ENCODE measurements at regions not wholly inside any gene's neighbourhood (a gene's known extent, or its start where the extent isn't known, plus 50 kb on each side); places are given as distances from the start of the nearest gene placed in this dataset.

DNA sequence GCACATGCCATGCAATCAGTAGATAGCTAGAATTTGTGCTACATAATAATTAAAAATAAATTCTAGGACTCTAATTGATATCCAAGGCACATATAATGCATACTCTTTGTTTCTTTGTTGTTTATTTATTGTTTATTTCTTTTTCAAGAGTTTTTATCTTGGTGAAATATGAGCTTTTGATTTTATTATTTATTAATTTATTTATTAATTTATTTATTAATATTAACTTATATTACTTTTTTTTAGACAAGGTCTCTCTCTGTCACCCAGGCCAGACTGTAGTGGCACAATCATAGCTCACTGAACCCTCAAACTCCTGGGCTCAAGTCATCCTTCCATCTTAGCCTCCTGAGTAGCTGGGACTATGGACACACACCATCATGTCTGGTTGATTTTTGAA is 519.9 kb downstream of the HAO1 start:
- POLR2A ChIA-PET: no interaction called here

DNA sequence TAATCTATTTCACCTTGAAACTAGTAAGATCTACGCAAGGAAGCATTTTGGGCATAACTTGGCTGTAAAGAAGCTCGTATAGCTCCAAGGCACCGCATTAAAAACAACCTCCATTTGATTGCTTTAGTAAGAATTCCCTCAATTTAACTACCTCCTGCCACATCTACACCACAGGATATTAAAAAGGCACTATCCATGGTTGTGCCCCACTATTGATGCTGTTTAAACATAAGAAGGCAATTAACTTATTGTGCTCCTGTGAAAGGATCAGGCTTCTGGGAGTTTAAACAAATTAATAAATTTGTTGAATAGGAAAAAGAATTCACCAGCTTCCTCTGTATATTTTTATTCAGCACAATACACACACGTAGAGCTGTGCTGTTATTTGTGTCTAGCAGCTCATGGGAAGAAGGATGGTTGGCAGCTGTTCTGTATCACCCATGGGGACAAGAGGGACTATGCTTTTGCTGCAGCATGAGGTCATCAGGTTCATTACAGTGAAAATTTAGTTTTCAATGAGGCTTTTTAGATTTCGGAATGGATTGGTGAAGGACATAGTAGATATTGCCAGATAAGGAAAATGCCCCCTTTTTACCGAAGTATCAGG is 513.3 kb downstream of the HAO1 start:
- TF ChIP-seq FOXA1 (IDR thresholded peaks at IDR 0.05) (no peak), CTBP1 (IDR thresholded peaks at IDR 0.05; ENCODE audit: borderline replicate concordance) (no peak), ARNT (IDR thresholded peaks at IDR 0.05) (no peak), BHLHE40 (IDR thresholded peaks at IDR 0.05; ENCODE audit: borderline replicate concordance) (no peak), SUZ12 (IDR thresholded peaks at IDR 0.05) (no peak), FOXK2 (IDR thresholded peaks at IDR 0.05) (no peak), SP1 (IDR thresholded peaks at IDR 0.05) (no peak), ELF4 (IDR thresholded peaks at IDR 0.05) (no peak), L3MBTL2 (conservative IDR thresholded peaks at IDR 0.05) (no peak), ZNF384 (IDR thresholded peaks at IDR 0.05) (no peak), HDGF (IDR thresholded peaks at IDR 0.05; ENCODE audit: borderline replicate concordance) (no peak), LEF1 (IDR thresholded peaks at IDR 0.05; ENCODE audit: borderline replicate concordance) (no peak), TARDBP (IDR thresholded peaks at IDR 0.05) (no peak), NFRKB (IDR thresholded peaks at IDR 0.05) (no peak), FOXM1 (IDR thresholded peaks at IDR 0.05; ENCODE audit: borderline replicate concordance) (no peak)
- TF ChIP-seq, protein P1, sequence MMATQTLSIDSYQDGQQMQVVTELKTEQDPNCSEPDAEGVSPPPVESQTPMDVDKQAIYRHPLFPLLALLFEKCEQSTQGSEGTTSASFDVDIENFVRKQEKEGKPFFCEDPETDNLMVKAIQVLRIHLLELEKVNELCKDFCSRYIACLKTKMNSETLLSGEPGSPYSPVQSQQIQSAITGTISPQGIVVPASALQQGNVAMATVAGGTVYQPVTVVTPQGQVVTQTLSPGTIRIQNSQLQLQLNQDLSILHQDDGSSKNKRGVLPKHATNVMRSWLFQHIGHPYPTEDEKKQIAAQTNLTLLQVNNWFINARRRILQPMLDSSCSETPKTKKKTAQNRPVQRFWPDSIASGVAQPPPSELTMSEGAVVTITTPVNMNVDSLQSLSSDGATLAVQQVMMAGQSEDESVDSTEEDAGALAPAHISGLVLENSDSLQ (IDR thresholded peaks at IDR 0.05): no peak
- DNase-seq (ENCODE audit: extremely low spot score): no peak
- ChIA-PET CTCF (no interaction called here), POLR2A (no interaction called here)

More for the DNA sequence above, 519.9 kb downstream of the HAO1 start:
- CTCF ChIA-PET: no interaction called here
- DNase-seq (ENCODE audit: extremely low spot score): no peak
- TF ChIP-seq LEF1 (IDR thresholded peaks at IDR 0.05; ENCODE audit: borderline replicate concordance) (no peak), HDGF (IDR thresholded peaks at IDR 0.05; ENCODE audit: borderline replicate concordance) (no peak), NFRKB (IDR thresholded peaks at IDR 0.05) (no peak), BHLHE40 (IDR thresholded peaks at IDR 0.05; ENCODE audit: borderline replicate concordance) (no peak), SP1 (IDR thresholded peaks at IDR 0.05) (no peak), ZNF384 (IDR thresholded peaks at IDR 0.05) (no peak), FOXK2 (IDR thresholded peaks at IDR 0.05) (no peak)
- TF ChIP-seq, protein P1 (IDR thresholded peaks at IDR 0.05): no peak

DNA sequence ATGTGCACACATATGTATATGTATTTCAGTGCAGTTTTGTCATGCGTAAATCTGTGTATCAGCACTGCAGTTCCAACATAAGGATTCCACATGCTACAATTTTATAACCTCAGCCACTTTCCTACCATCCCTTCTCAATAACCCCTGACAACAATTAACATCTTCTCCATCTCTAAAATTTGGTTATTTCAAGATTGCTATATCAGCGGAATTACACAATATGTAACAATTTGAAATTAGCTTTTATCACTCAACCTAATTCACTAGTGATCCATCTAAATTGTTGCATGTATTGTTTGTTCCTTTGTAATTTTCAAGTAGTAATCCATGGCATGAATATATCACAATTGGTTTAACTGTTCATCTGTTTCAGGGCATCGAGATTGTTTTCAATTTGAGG is 511.3 kb downstream of the HAO1 start:
- TF ChIP-seq LEF1 (IDR thresholded peaks at IDR 0.05; ENCODE audit: borderline replicate concordance) (no peak), NFRKB (IDR thresholded peaks at IDR 0.05) (no peak)
- DNase-seq (ENCODE audit: extremely low spot score): no peak
- CTCF ChIA-PET: interaction anchor here (0.6 kb wide), 1 partner anchor 10 kb away, joined by 3 read pairs; no protein-coding TSS in a partner anchor
- POLR2A ChIA-PET: no interaction called here

GRCh38 chr20:7432612-7433011 is 507.6 kb downstream of the HAO1 start:
- no peak for TF ChIP-seq ELF4 (IDR thresholded peaks at IDR 0.05)
- TF ChIP-seq CTBP1 (IDR thresholded peaks at IDR 0.05; ENCODE audit: borderline replicate concordance): no peak
- no peak for TF ChIP-seq ARNT (IDR thresholded peaks at IDR 0.05)
- TF ChIP-seq FOXM1 (IDR thresholded peaks at IDR 0.05; ENCODE audit: borderline replicate concordance): no peak
- TF ChIP-seq, protein P1 (IDR thresholded peaks at IDR 0.05): no peak
- TF ChIP-seq LEF1 (IDR thresholded peaks at IDR 0.05; ENCODE audit: borderline replicate concordance): no peak
- no peak for TF ChIP-seq SP1 (IDR thresholded peaks at IDR 0.05)
- TF ChIP-seq NFRKB (IDR thresholded peaks at IDR 0.05): no peak
- no peak for TF ChIP-seq TARDBP (IDR thresholded peaks at IDR 0.05)
- TF ChIP-seq FOXK2 (IDR thresholded peaks at IDR 0.05): no peak
- TF ChIP-seq FOXA1 (IDR thresholded peaks at IDR 0.05): no peak
- TF ChIP-seq BHLHE40 (IDR thresholded peaks at IDR 0.05; ENCODE audit: borderline replicate concordance): no peak
- TF ChIP-seq SUZ12 (IDR thresholded peaks at IDR 0.05): no peak
- CTCF ChIA-PET: no interaction called here
- POLR2A ChIA-PET: no interaction called here
- DNase-seq (ENCODE audit: extremely low spot score): no peak

DNA sequence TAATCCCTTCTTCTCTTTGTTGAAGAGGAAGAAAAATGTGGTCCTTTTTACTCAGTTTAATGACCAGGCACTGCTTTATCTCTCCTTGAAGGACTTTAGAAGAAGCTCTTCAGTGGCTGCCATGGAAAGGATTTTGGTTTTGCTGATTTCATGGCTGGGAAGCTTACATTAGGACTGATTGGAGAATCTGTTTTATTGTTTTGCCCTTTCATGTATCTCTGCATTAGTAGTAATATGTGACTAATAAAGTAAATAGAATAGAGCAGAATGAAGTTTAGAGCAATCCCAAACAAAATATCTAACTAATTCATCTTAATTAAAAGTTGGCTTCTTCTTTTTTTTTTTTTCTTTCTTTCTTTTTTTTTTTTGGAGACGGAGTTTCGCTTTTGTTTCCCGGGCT is 502.9 kb downstream of the HAO1 start:
- DNase-seq (ENCODE audit: extremely low spot score): no peak
- CTCF ChIA-PET: no interaction called here
- POLR2A ChIA-PET: no interaction called here

More for the DNA sequence above, 502.9 kb downstream of the HAO1 start:
- TF ChIP-seq HDGF (IDR thresholded peaks at IDR 0.05; ENCODE audit: borderline replicate concordance) (no peak), FOXM1 (IDR thresholded peaks at IDR 0.05; ENCODE audit: borderline replicate concordance) (no peak), ZNF384 (IDR thresholded peaks at IDR 0.05) (no peak), BHLHE40 (IDR thresholded peaks at IDR 0.05; ENCODE audit: borderline replicate concordance) (no peak), FOXK2 (IDR thresholded peaks at IDR 0.05) (no peak), ELF4 (IDR thresholded peaks at IDR 0.05) (no peak), LEF1 (IDR thresholded peaks at IDR 0.05; ENCODE audit: borderline replicate concordance) (no peak), ARNT (IDR thresholded peaks at IDR 0.05) (no peak), TARDBP (IDR thresholded peaks at IDR 0.05) (no peak), FOXA1 (IDR thresholded peaks at IDR 0.05) (no peak), SUZ12 (IDR thresholded peaks at IDR 0.05) (no peak), SP1 (IDR thresholded peaks at IDR 0.05) (no peak), NFRKB (IDR thresholded peaks at IDR 0.05) (no peak), CTBP1 (IDR thresholded peaks at IDR 0.05; ENCODE audit: borderline replicate concordance) (no peak)
- TF ChIP-seq, protein P1 (IDR thresholded peaks at IDR 0.05): no peak
